Psoas muscle (tissue), 7 donors: ENCODE measurements at regions not wholly inside any gene's neighbourhood (a gene's known extent, or its start where the extent isn't known, plus 50 kb on each side); places are given as distances from the start of the nearest gene placed in this dataset.

Experiments
- ATAC-seq, 4 donors: fragments of 200-7000 bp; cut with Tn5 transposase; one replicate each; pipeline ENCODE4 v1.9.1; 2020; ENCODE audit warnings: moderate library complexity in 3 of 4, mild to moderate bottlenecking in 2 of 4
- DNase-seq, 2 donors: peaks; one replicate each; pipeline ENCODE4 v3.0.0-alpha.2; 2020
- H3K27ac ChIP-seq: fragments of 200-600 bp; one replicate; pipeline ENCODE4 v1.8.0; 2022
- H3K27me3 ChIP-seq, 3 donors: fragments of 200-600 bp in 1 of 3; one replicate each; pipeline versions ENCODE4 v1.6.1 to v1.8.0; 2013 to 2022; ENCODE audit warnings: low read length in 2 of 3, mild to moderate bottlenecking in 2 of 3, moderate library complexity in 1 of 3; ENCODE audit not compliant: insufficient read depth in 3 of 3
- H3K36me3 ChIP-seq, 2 donors: fragments of 200-600 bp in 1 of 2; one replicate each; pipeline versions ENCODE4 v1.6.1 to v1.8.0; 2013 to 2022; ENCODE audit warnings: low read depth in 1 of 2, mild to moderate bottlenecking in 1 of 2, moderate library complexity in 1 of 2; ENCODE audit not compliant: insufficient read depth in 1 of 2
- H3K4me1 ChIP-seq: fragments of 200-600 bp; one replicate; pipeline ENCODE4 v1.8.0; 2022
- H3K4me3 ChIP-seq: fragments of 200-600 bp; one replicate; pipeline ENCODE4 v1.8.0; 2022; ENCODE audit warnings: mild to moderate bottlenecking
- H3K9me3 ChIP-seq: fragments of 200-600 bp; one replicate; pipeline ENCODE4 v1.8.0; 2022
- WGBS, 3 donors: extraction: QIAGEN DNeasy Blood & Tissue Kit; methylation state at CpG; one replicate each; pipeline versions ENCODE4 v1.1.6 to v1.1.7; 2013; 5-methylcytosine and 5-hydroxymethylcytosine counted together
- intact Hi-C, 2 donors: fragments of 100-400 bp; cut with DNase I; formaldehyde crosslinking; loops; one replicate each; pipeline versions ENCODE4 v1.11.0 to v1.14.2; 2022
- TF ChIP-seq, protein P1 (sequence below): fragments of 200-600 bp; IDR thresholded peaks from one replicate; pipeline ENCODE4 v1.8.0; 2022; ENCODE audit warnings: antibody characterized with exemption
- donor health status: healthy with polysubstance abuse.
- donor health status: DM: no; HTN: no; CAD: no; lungs with moderate emphysema.
- donor health status: Bipolar disorder and iron deficiency.
- donor health status: healthy.
- donor health status: DM: yes; HTN: yes; CAD: no.
- donor health status: DM: no; HTN: no; CAD: no.
- donor health status: DM: yes; HTN: yes; CAD: no.

DNA sequence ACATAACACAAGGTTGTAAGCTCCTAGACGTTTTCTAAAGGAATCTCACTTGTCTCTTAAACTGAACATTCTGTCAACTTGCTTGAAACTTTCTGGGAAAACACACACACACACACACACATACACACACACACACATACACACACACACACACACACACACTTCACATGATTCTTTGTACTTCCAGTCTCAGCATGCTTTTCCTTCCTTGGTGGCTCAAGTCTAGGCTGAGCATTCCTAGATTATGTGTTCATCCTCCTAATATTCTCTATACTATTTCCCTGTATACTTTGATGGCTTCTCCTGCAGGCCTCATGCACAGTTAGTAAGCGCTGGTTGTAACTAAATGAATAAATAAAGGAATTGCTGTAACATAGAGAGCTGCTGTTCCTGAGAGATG is 372.1 kb downstream of the PTPRC start:
- Histone ChIP-seq H3K27me3 (no peaks in the 10 kb centered on the region), H3K9me3 (no peaks in the 10 kb centered on the region), H3K4me1 (peaks cover 10% of the 10 kb centered on the region), H3K27ac (no peak overlapping the region), H3K36me3 (no peaks in the 10 kb centered on the region), H3K4me3 (no peak overlapping the region)
- TF ChIP-seq, protein P1, sequence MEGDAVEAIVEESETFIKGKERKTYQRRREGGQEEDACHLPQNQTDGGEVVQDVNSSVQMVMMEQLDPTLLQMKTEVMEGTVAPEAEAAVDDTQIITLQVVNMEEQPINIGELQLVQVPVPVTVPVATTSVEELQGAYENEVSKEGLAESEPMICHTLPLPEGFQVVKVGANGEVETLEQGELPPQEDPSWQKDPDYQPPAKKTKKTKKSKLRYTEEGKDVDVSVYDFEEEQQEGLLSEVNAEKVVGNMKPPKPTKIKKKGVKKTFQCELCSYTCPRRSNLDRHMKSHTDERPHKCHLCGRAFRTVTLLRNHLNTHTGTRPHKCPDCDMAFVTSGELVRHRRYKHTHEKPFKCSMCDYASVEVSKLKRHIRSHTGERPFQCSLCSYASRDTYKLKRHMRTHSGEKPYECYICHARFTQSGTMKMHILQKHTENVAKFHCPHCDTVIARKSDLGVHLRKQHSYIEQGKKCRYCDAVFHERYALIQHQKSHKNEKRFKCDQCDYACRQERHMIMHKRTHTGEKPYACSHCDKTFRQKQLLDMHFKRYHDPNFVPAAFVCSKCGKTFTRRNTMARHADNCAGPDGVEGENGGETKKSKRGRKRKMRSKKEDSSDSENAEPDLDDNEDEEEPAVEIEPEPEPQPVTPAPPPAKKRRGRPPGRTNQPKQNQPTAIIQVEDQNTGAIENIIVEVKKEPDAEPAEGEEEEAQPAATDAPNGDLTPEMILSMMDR, result no peak
- no peak for ATAC-seq
- DNase-seq, result no peak
- intact Hi-C loops, result no loop called here
- WGBS, 3 donors, result 77 to 86% (median 84%) methylated on average over 2 of the region's 2 CpGs

DNA sequence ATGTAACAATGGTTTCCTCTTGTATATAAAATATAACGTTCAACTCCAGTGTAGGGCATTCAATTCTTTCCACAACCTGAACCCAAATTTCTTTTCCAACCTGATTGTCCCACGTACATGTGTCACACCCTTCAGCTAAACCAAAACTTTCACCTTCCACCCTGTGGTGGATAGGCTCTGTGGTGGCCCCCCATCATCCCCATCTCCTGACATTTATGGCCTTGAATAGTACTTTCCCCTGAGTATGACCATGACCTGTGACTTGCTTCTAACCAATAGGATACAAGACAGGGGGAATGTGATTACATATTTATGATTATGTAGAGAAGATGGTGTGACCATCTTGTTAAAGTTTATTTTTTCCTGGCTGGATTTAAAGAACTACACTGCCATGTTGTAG is 377.0 kb downstream of the PTPRC start:
- DNase-seq, result no peak
- Histone ChIP-seq H3K4me1 (no peaks in the 10 kb centered on the region), H3K4me3 (no peak overlapping the region), H3K36me3 (no peaks in the 10 kb centered on the region), H3K27ac (no peak overlapping the region), H3K27me3 (no peaks in the 10 kb centered on the region), H3K9me3 (no peaks in the 10 kb centered on the region)
- intact Hi-C loops, result no loop called here
- ATAC-seq, result no peak
- TF ChIP-seq, protein P1, result no peak
- WGBS, 3 donors, result 88 to 93% (median 90%) methylated on average over 2 of the region's 2 CpGs

DNA sequence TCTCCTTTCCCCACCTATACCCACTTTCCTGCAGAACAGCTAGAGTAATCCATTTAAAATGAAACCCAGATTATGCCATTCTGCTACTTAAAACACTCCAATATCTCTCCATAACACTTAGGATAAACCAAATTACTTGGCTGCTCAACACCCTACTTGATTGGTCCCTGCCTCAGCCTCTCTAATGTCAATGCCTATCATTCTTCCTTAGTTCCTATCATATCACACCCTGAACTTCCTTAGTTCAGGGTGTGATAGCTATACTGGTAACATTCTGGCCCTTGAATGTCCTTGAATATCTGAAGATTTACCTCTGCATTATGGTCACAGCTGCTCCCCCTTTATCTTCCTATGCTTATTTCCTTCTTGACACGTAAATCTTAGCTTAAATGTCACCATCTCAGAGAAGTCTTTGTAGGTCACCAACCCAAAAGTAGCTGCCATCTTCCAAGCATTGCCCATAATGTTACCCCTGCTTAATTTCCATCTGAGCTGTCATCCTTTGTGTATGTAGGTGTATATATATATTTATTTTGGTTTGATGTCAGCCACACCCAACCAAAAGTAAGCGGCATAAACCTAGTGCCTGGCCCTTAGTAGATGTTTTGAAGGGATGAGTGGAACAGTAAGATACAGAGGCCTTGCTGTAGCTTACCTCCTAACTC is 379.8 kb downstream of the PTPRC start:
- WGBS, 3 donors, result 92 to 96% (median 93%) methylated on average over 2 of the region's 2 CpGs
- no peak for DNase-seq
- intact Hi-C loops, result no loop called here
- Histone ChIP-seq H3K9me3 (no peaks in the 10 kb centered on the region), H3K4me3 (no peak overlapping the region), H3K36me3 (no peaks in the 10 kb centered on the region), H3K27me3 (no peaks in the 10 kb centered on the region), H3K4me1 (no peaks in the 10 kb centered on the region), H3K27ac (no peak overlapping the region)
- ATAC-seq, result no peak
- TF ChIP-seq, protein P1, result no peak

DNA sequence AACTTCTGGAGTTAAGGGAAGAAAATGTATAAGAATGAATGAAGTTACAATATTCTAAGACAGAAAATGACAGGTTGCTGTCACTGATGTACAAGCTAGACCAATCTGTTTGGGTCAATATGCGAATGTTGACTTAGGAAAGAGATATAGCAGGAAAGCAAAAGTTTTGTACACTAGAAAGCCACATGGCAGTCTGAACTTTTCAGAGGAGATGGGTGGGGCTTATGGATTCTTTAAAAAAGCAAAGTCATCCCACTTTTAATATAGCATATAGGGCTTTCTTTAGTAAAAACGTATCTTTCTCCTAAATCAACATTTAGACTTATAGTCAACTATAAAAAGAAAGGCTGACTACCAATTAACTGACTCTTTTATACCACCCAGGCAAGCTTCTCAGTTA is 381.2 kb downstream of the PTPRC start:
- DNase-seq, result no peak
- Histone ChIP-seq H3K36me3 (no peaks in the 10 kb centered on the region), H3K27ac (no peak overlapping the region), H3K4me3 (no peak overlapping the region), H3K27me3 (no peaks in the 10 kb centered on the region), H3K4me1 (no peaks in the 10 kb centered on the region), H3K9me3 (no peaks in the 10 kb centered on the region)
- ATAC-seq, result no peak
- 66 to 81% (median 81%) methylated on average over 2 of the region's 2 CpGs for WGBS, 3 donors
- intact Hi-C loops, result no loop called here
- TF ChIP-seq, protein P1, result no peak

DNA sequence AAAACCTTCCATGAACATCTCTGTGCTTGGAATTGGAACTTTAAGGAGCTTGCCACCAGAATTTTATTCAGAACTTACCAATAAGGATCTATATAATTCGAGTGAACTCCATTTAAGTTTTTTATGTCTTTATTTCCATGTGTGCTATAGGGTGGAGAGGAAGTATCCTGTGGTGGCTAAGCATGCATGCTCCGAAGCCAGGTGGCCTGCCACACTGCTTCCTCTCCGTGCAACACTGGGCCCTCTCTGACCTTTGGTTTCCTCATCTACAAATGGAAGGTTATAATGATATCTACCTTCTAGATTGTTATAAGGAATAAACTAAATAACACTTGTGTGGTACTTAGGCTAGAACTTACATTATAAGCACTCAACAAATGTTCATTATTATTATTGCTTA is 382.1 kb downstream of the PTPRC start:
- intact Hi-C loops, result no loop called here
- TF ChIP-seq, protein P1, result no peak
- WGBS, 3 donors, result 71 to 83% (median 74%) methylated on average over 3 of the region's 3 CpGs
- Histone ChIP-seq H3K27ac (no peak overlapping the region), H3K4me3 (no peak overlapping the region), H3K4me1 (no peaks in the 10 kb centered on the region), H3K9me3 (no peaks in the 10 kb centered on the region), H3K36me3 (no peaks in the 10 kb centered on the region), H3K27me3 (no peaks in the 10 kb centered on the region)
- ATAC-seq (no peak), DNase-seq (no peak)
